Osteoblast (primary cell): ENCODE measurements at regions not wholly inside any gene's neighbourhood (a gene's known extent, or its start where the extent isn't known, plus 50 kb on each side); places are given as distances from the start of the nearest gene placed in this dataset.
"Not testable (repeated sequence)": the region's sequence is repeated elsewhere in the genome, so short reads cannot be mapped to it uniquely, and the experiment has no call there.

Experiments used
- DNase-seq: peaks from one replicate; pipeline ENCODE4 v3.0.0; 2011; ENCODE audit warnings: low spot score, mixed read lengths; ENCODE audit not compliant: insufficient read length; ENCODE audit errors: missing footprints
- H2AFZ ChIP-seq: 2 replicates; pipeline ENCODE4 v1.6.0; 2011; ENCODE audit warnings: mild to moderate bottlenecking, low read length
- H3K27ac ChIP-seq: 2 replicates; pipeline ENCODE4 v1.5.1; 2011; ENCODE audit warnings: mild to moderate bottlenecking, low read depth, low read length, moderate library complexity
- H3K27me3 ChIP-seq: 2 replicates; pipeline ENCODE4 v1.6.0; 2012; ENCODE audit warnings: mild to moderate bottlenecking, control low read depth, inconsistent platforms, low read length, moderate library complexity; ENCODE audit not compliant: insufficient read depth
- H3K36me3 ChIP-seq: 2 replicates; pipeline ENCODE4 v1.5.1; 2011; ENCODE audit warnings: mild to moderate bottlenecking, low read length, control low read depth, moderate library complexity; ENCODE audit not compliant: insufficient read depth
- H3K4me1 ChIP-seq: 2 replicates; pipeline ENCODE4 v1.5.1; 2011; ENCODE audit warnings: mild to moderate bottlenecking, low read length, control low read depth, moderate library complexity; ENCODE audit not compliant: insufficient read depth
- H3K4me2 ChIP-seq: 2 replicates; pipeline ENCODE4 v1.6.0; 2011; ENCODE audit warnings: mild to moderate bottlenecking, low read length; ENCODE audit not compliant: insufficient read depth
- H3K4me3 ChIP-seq: fragments of 200-600 bp; sonication (generic); 3 replicates; pipeline ENCODE4 v1.5.1; 2012; ENCODE audit warnings: mild to moderate bottlenecking, low read length, inconsistent platforms; ENCODE audit not compliant: insufficient read depth
- H3K79me2 ChIP-seq: 2 replicates; pipeline ENCODE4 v1.6.0; 2012; ENCODE audit warnings: mild to moderate bottlenecking, low read length, control low read depth, inconsistent platforms; ENCODE audit not compliant: insufficient read depth
- H3K9me3 ChIP-seq: 2 replicates; pipeline ENCODE4 v1.5.1; 2011; ENCODE audit warnings: low read depth, low read length, control low read depth
- H4K20me1 ChIP-seq: 2 replicates; pipeline ENCODE4 v1.6.0; 2012; ENCODE audit warnings: mild to moderate bottlenecking, low read length, control low read depth; ENCODE audit not compliant: insufficient read depth
- TF ChIP-seq, protein P1 (sequence below): IDR thresholded peaks from 2 replicates; pipeline ENCODE4 v1.5.1; 2011; ENCODE audit warnings: mild to moderate bottlenecking, low read depth, low read length, moderate library complexity; ENCODE audit errors: extremely low read depth

GRCh38 chr18:52242711-52243110, 97.3 kb upstream of the DCC start:
- Histone ChIP-seq H3K4me2 (no peak overlapping the region), H3K4me3 (no peak overlapping the region), H4K20me1 (no peaks in the 10 kb centered on the region), H3K27ac (no peak overlapping the region), H3K79me2 (no peaks in the 10 kb centered on the region), H3K27me3 (no peaks in the 10 kb centered on the region), H3K4me1 (no peaks in the 10 kb centered on the region), H3K9me3 (peaks cover 3% of the 10 kb centered on the region), H3K36me3 (no peaks in the 10 kb centered on the region), H2AFZ (no peak overlapping the region)
- no peak for DNase-seq
- TF ChIP-seq, protein P1, sequence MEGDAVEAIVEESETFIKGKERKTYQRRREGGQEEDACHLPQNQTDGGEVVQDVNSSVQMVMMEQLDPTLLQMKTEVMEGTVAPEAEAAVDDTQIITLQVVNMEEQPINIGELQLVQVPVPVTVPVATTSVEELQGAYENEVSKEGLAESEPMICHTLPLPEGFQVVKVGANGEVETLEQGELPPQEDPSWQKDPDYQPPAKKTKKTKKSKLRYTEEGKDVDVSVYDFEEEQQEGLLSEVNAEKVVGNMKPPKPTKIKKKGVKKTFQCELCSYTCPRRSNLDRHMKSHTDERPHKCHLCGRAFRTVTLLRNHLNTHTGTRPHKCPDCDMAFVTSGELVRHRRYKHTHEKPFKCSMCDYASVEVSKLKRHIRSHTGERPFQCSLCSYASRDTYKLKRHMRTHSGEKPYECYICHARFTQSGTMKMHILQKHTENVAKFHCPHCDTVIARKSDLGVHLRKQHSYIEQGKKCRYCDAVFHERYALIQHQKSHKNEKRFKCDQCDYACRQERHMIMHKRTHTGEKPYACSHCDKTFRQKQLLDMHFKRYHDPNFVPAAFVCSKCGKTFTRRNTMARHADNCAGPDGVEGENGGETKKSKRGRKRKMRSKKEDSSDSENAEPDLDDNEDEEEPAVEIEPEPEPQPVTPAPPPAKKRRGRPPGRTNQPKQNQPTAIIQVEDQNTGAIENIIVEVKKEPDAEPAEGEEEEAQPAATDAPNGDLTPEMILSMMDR: no peak

GRCh38 chr18:52244658-52245057, 95.3 kb upstream of the DCC start:
- H3K27ac ChIP-seq: no peak overlapping the region
- DNase-seq: no peak
- no peaks in the 10 kb centered on the region for H3K79me2 ChIP-seq
- H3K36me3 ChIP-seq: no peaks in the 10 kb centered on the region
- no peak overlapping the region for H2AFZ ChIP-seq
- H3K9me3 ChIP-seq: peaks cover 3% of the 10 kb centered on the region
- H3K4me2 ChIP-seq: no peak overlapping the region
- no peaks in the 10 kb centered on the region for H3K4me1 ChIP-seq
- TF ChIP-seq, protein P1: no peak
- H3K27me3 ChIP-seq: no peaks in the 10 kb centered on the region
- H4K20me1 ChIP-seq: no peaks in the 10 kb centered on the region
- H3K4me3 ChIP-seq: no peak overlapping the region

- Histone ChIP-seq H4K20me1 (no peaks in the 10 kb centered on the region), H3K27ac (no peak overlapping the region), H3K4me3 (no peak overlapping the region), H3K9me3 (peaks cover 2% of the 10 kb centered on the region), H3K27me3 (no peaks in the 10 kb centered on the region), H3K36me3 (no peaks in the 10 kb centered on the region), H3K4me1 (no peaks in the 10 kb centered on the region), H3K4me2 (no peak overlapping the region), H3K79me2 (no peaks in the 10 kb centered on the region), H2AFZ (no peak overlapping the region)
- TF ChIP-seq, protein P1: no peak
- DNase-seq: no peak
Measured at GRCh38 chr18:52254367-52254766, 85.6 kb upstream of the DCC start.

DNA sequence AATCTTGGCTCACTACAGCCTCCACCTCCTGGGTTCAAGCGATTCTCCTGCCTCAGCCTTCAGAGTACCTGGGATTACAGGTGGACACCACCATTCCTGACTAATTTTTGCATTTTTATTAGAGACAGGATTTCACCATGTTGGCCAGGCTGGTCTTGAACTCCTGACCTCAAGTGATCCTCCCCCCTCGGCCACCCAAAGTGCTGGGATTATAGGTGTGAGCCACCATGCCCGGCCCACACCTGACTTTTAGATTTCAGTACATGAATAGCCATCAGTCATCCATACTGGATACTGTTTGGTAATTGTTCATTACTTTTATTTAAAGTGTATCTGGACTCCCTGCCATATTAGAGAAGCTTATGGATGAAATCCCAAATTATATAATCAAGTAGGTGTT, 82.6 kb upstream of the DCC start:
- H3K4me2 ChIP-seq, H3K27ac ChIP-seq, H3K36me3 ChIP-seq, H3K79me2 ChIP-seq, H4K20me1 ChIP-seq, H3K4me1 ChIP-seq, H3K4me3 ChIP-seq, DNase-seq, H3K9me3 ChIP-seq, H3K27me3 ChIP-seq, H2AFZ ChIP-seq: not testable (repeated sequence)
